ENCODE measurements at regions not wholly inside any gene's neighbourhood (a gene's known extent, or its start where the extent isn't known, plus 50 kb on each side); places are given as distances from the start of the nearest gene placed in this dataset.

DNA sequence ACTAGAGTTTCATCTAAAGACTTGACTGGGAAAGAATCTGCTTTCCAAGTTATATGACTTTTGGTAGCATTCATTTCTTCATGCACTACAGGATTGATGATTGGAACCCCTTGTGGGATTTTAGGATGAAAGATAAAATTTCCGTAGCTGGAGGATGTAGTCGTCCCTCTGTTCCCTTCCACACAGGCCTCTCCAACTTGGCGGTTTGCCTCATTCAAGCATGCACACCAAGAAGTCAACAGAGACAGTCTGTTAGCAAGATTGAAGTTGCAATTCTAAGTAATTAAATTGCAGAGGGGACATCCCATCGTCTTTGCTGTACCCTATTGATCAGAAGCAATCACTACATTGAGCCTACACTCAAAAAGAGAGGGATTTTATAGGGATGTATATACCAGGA, 777.4 kb upstream of the HS3ST1 start:
- 6% methylated on average over 4 of the region's 4 CpGs for WGBS (ENCODE audit: missing lambda C conversion rate)
- H3K4me1 ChIP-seq, result no peaks in the 10 kb centered on the region
- ATAC-seq, result no peak
- TF ChIP-seq CHD4 (IDR thresholded peaks at IDR 0.05; ENCODE audit: borderline replicate concordance) (no peak), BHLHE40 (IDR thresholded peaks at IDR 0.05; ENCODE audit: low read depth, low read length) (no peak), MAFK (IDR thresholded peaks at IDR 0.05; ENCODE audit: partially characterized antibody) (no peak), FOXS1 (CRISPR knock-in tag; IDR thresholded peaks at IDR 0.05) (no peak), TP53 (CRISPR knock-in tag; IDR thresholded peaks at IDR 0.05) (no peak), GATA3 (IDR thresholded peaks at IDR 0.05; ENCODE audit: borderline replicate concordance) (no peak), EHMT2 (IDR thresholded peaks at IDR 0.05; ENCODE audit: low read depth) (no peak), CBX2 (IDR thresholded peaks at IDR 0.05; ENCODE audit: borderline replicate concordance, low read depth) (no peak), ZC3H11A (IDR thresholded peaks at IDR 0.05) (no peak), HOXB13 (CRISPR knock-in tag; IDR thresholded peaks at IDR 0.05; ENCODE audit: low read depth) (no peak), EHF (CRISPR knock-in tag; IDR thresholded peaks at IDR 0.05) (no peak)
- TF ChIP-seq, protein P1, sequence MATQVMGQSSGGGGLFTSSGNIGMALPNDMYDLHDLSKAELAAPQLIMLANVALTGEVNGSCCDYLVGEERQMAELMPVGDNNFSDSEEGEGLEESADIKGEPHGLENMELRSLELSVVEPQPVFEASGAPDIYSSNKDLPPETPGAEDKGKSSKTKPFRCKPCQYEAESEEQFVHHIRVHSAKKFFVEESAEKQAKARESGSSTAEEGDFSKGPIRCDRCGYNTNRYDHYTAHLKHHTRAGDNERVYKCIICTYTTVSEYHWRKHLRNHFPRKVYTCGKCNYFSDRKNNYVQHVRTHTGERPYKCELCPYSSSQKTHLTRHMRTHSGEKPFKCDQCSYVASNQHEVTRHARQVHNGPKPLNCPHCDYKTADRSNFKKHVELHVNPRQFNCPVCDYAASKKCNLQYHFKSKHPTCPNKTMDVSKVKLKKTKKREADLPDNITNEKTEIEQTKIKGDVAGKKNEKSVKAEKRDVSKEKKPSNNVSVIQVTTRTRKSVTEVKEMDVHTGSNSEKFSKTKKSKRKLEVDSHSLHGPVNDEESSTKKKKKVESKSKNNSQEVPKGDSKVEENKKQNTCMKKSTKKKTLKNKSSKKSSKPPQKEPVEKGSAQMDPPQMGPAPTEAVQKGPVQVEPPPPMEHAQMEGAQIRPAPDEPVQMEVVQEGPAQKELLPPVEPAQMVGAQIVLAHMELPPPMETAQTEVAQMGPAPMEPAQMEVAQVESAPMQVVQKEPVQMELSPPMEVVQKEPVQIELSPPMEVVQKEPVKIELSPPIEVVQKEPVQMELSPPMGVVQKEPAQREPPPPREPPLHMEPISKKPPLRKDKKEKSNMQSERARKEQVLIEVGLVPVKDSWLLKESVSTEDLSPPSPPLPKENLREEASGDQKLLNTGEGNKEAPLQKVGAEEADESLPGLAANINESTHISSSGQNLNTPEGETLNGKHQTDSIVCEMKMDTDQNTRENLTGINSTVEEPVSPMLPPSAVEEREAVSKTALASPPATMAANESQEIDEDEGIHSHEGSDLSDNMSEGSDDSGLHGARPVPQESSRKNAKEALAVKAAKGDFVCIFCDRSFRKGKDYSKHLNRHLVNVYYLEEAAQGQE (IDR thresholded peaks at IDR 0.05), result no peak
- H3K27ac ChIP-seq, result no peak overlapping the region
- POLR2A ChIA-PET, result no interaction called here
- no peak for FAIRE-seq
- H3K4me2 ChIP-seq, result no peak overlapping the region
- no peaks in the 10 kb centered on the region for H3K9me3 ChIP-seq
- CTCF ChIA-PET, result no interaction called here
- no peak for DNase-seq (ENCODE audit: low read depth in 1 of 2, low spot score in 1 of 2)
- H3K4me3 ChIP-seq, result no peak overlapping the region

DNA sequence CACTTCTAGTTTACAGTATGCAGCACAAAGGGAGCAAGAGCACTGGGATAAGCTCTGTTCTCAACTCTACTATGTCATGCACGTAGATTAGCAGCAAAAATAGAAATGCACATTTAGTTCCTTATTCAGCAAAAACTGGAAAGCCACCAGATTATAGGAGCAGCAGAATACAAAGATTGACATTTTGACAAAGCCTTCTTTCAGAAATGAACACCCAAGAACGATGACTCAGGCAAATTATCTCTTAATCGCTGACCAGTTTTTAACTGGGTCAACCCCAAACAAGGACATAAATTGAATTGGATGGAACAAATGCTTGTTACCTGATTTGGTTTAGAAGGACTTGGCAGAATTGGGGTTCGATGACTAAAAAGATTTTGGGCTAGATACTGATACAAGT, 775.3 kb upstream of the HS3ST1 start:
- ChIA-PET CTCF (no interaction called here), POLR2A (no interaction called here)
- H3K4me2 ChIP-seq, result no peak overlapping the region
- no peak for TF ChIP-seq RCOR1 (IDR thresholded peaks at IDR 0.05; ENCODE audit: low read depth, low read length)
- no peak overlapping the region for H3K27ac ChIP-seq
- no peak for FAIRE-seq
- no peak overlapping the region for H3K4me3 ChIP-seq
- ATAC-seq, result no peak
- no peaks in the 10 kb centered on the region for H3K9me3 ChIP-seq
- H3K4me1 ChIP-seq, result no peaks in the 10 kb centered on the region
- WGBS (ENCODE audit: missing lambda C conversion rate), result 10% methylated on average over 4 of the region's 4 CpGs
- DNase-seq (ENCODE audit: low read depth in 1 of 2, low spot score in 1 of 2), result no peak

DNA sequence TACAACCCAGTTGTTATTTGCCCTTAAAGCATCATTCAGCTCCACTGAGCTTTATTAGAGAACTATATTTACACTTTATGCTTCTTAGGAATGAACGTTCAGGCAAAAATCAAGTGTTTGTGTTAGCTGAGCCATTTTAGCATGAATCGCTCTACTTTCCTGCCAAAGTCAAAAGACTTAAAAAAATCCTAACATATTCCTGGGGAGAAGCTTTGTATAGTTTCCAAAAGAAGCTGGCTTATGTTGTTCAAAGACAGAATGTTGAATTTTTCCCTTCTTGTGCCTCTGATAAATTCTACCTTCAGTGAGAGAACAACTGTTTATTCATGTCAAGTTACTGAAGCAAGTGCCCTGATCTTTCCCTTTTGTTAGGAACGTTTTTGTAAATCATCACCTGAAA, 771.5 kb upstream of the HS3ST1 start:
- DNase-seq (ENCODE audit: low read depth in 1 of 2, low spot score in 1 of 2), result no peak
- H3K4me1 ChIP-seq, result no peaks in the 10 kb centered on the region
- ChIA-PET CTCF (no interaction called here), POLR2A (no interaction called here)
- no peaks in the 10 kb centered on the region for H3K9me3 ChIP-seq
- ATAC-seq, result no peak
- H3K4me3 ChIP-seq, result no peak overlapping the region
- no peak for FAIRE-seq
- no peak overlapping the region for H3K27ac ChIP-seq
- no peak overlapping the region for H3K4me2 ChIP-seq
- TF ChIP-seq MAFK (IDR thresholded peaks at IDR 0.05; ENCODE audit: partially characterized antibody), result no peak
- 0% methylated on average over 3 of the region's 3 CpGs for WGBS (ENCODE audit: missing lambda C conversion rate)

DNA sequence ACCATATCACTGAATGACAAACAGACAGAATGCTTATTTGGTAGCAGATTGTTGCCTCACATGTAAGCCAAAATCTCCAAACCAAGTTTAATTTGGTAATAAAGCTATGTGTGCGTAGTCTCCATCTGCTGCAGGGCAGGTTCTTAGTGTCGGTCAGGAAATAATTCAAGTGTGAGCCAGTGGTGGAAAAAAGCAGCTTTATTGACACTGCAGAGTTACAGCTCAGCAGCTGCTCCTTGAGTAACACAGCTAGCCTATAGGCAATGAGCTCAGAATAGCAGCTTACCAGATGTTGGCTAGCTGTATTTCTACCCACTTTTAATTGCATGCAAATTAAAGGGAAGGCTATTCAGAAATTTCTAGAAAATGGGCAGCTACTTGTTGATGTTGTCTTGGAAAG, 757.8 kb upstream of the HS3ST1 start:
- no peaks in the 10 kb centered on the region for H3K9me3 ChIP-seq
- ChIA-PET CTCF (no interaction called here), POLR2A (no interaction called here)
- FAIRE-seq (no peak), ATAC-seq (no peak), DNase-seq (ENCODE audit: low read depth in 1 of 2, low spot score in 1 of 2) (no peak)
- no peak overlapping the region for H3K4me2 ChIP-seq
- TF ChIP-seq RCOR1 (IDR thresholded peaks at IDR 0.05; ENCODE audit: low read depth, low read length) (no peak), CEBPB (IDR thresholded peaks at IDR 0.05) (no peak), HDAC2 (IDR thresholded peaks at IDR 0.05) (no peak), ESRRA (IDR thresholded peaks at IDR 0.05; ENCODE audit: borderline replicate concordance, low read length) (no peak), HEYL (CRISPR knock-in tag; IDR thresholded peaks at IDR 0.05) (no peak)
- TF ChIP-seq, protein P2, sequence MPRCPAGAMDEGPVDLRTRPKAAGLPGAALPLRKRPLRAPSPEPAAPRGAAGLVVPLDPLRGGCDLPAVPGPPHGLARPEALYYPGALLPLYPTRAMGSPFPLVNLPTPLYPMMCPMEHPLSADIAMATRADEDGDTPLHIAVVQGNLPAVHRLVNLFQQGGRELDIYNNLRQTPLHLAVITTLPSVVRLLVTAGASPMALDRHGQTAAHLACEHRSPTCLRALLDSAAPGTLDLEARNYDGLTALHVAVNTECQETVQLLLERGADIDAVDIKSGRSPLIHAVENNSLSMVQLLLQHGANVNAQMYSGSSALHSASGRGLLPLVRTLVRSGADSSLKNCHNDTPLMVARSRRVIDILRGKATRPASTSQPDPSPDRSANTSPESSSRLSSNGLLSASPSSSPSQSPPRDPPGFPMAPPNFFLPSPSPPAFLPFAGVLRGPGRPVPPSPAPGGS (IDR thresholded peaks at IDR 0.05), result no peak
- TF ChIP-seq, protein P3, sequence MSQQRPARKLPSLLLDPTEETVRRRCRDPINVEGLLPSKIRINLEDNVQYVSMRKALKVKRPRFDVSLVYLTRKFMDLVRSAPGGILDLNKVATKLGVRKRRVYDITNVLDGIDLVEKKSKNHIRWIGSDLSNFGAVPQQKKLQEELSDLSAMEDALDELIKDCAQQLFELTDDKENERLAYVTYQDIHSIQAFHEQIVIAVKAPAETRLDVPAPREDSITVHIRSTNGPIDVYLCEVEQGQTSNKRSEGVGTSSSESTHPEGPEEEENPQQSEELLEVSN (IDR thresholded peaks at IDR 0.05; ENCODE audit: borderline replicate concordance, low read depth), result no peak
- no peak overlapping the region for H3K4me3 ChIP-seq
- no peak overlapping the region for H3K27ac ChIP-seq
- WGBS (ENCODE audit: missing lambda C conversion rate), result 0% methylated on average over 2 of the region's 2 CpGs
- no peaks in the 10 kb centered on the region for H3K4me1 ChIP-seq
